ENCODE measurements at regions not wholly inside any gene's neighbourhood (a gene's known extent, or its start where the extent isn't known, plus 50 kb on each side); places are given as distances from the start of the nearest gene placed in this dataset.

DNA sequence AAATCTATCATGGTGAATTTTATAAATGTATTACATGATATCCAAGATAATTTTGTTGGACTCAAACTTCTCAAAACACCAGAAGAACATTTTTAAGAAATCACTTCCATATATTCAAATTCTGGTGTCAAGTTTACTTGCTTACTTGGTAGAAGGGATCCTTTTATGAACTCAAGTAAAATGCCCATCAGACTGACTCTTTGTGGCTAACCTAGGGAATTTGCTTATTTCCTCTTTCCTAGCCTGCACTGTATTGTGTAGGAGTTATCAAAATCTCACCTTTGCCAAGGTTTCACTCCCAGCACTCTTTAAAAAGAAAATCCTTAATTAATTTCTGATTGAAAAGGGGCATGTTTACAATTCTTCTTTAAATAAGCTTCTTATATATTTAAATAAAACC is 196.5 kb downstream of the DUSP6 start:
- TF ChIP-seq CTCF (conservative IDR thresholded peaks at IDR 0.05) (no peak), EZH2 (IDR thresholded peaks at IDR 0.05; ENCODE audit: low read depth) (no peak)
- H3K4me2 ChIP-seq = no peak overlapping the region
- H3K4me3 ChIP-seq = no peak overlapping the region
- H3K9me2 ChIP-seq (ENCODE audit: insufficient read depth) = no peaks in the 10 kb centered on the region
- no peaks in the 10 kb centered on the region for H3K79me2 ChIP-seq (ENCODE audit: low read depth)
- H4K20me1 ChIP-seq (ENCODE audit: insufficient read depth) = no peaks in the 10 kb centered on the region
- no TSS peak for BruUV-seq (replicated peaks)
- POLR2A ChIA-PET (ENCODE audit: unreplicated experiment) = no interaction called here
- CTCF ChIA-PET = no interaction called here
- H3F3A ChIP-seq (ENCODE audit: insufficient read depth, low read depth) = peaks cover 7% of the 10 kb centered on the region; the same call in 1 of the 2 replicates
- H3K4me1 ChIP-seq (replicated peaks; ENCODE audit: insufficient read depth) = peaks cover 15% of the 10 kb centered on the region
- peaks cover 13% of the 10 kb centered on the region; the same call in 1 of the 2 replicates for H3K9me3 ChIP-seq (ENCODE audit: insufficient read depth, low read depth)
- intact Hi-C loops (cut with micrococcal nuclease; ENCODE audit: unreplicated experiment) = no loop called here
- no peaks in the 10 kb centered on the region for H3K27me3 ChIP-seq (ENCODE audit: insufficient read depth, low read depth)
- no peaks in the 10 kb centered on the region for H3K36me3 ChIP-seq (ENCODE audit: low read depth)
- no peak overlapping the region for H3K27ac ChIP-seq
- H2AFZ ChIP-seq = no peak overlapping the region
- no peak for DNase-seq

GRCh38 chr12:89154743-89155499 is 197.4 kb downstream of the DUSP6 start:
- Histone ChIP-seq H3F3A (ENCODE audit: insufficient read depth, low read depth) (0 out of 2 replicates have a peak, but pooled peaks cover 3% of the 10 kb centered on the region), H3K4me1 (replicated peaks; ENCODE audit: insufficient read depth) (peaks cover 6% of the 10 kb centered on the region), H3K9me2 (ENCODE audit: insufficient read depth) (no peaks in the 10 kb centered on the region), H3K79me2 (ENCODE audit: low read depth) (no peaks in the 10 kb centered on the region), H2AFZ (no peak overlapping the region), H3K27me3 (ENCODE audit: insufficient read depth, low read depth) (no peaks in the 10 kb centered on the region), H3K4me2 (no peak overlapping the region), H3K27ac (no peak overlapping the region), H3K4me3 (no peak overlapping the region), H4K20me1 (ENCODE audit: insufficient read depth) (no peaks in the 10 kb centered on the region), H3K9me3 (ENCODE audit: insufficient read depth, low read depth) (peaks cover 13% of the 10 kb centered on the region; the same call in 1 of the 2 replicates), H3K36me3 (ENCODE audit: low read depth) (no peaks in the 10 kb centered on the region)
- ChIA-PET CTCF (no interaction called here), POLR2A (ENCODE audit: unreplicated experiment) (no interaction called here)
- BruUV-seq (replicated peaks) = no TSS peak
- TF ChIP-seq EZH2 (IDR thresholded peaks at IDR 0.05; ENCODE audit: low read depth) = no peak
- no peak for TF ChIP-seq CTCF (conservative IDR thresholded peaks at IDR 0.05)
- intact Hi-C loops (cut with micrococcal nuclease; ENCODE audit: unreplicated experiment) = no loop called here
- no peak for DNase-seq

GRCh38 chr12:89153341-89153740 is 199.0 kb downstream of the DUSP6 start:
- Histone ChIP-seq H3K9me3 (ENCODE audit: insufficient read depth, low read depth) (peaks cover 13% of the 10 kb centered on the region; the same call in 1 of the 2 replicates), H3K4me3 (no peak overlapping the region), H3K4me2 (no peak overlapping the region), H3F3A (ENCODE audit: insufficient read depth, low read depth) (no peaks in the 10 kb centered on the region), H4K20me1 (ENCODE audit: insufficient read depth) (no peaks in the 10 kb centered on the region), H3K79me2 (ENCODE audit: low read depth) (no peaks in the 10 kb centered on the region), H3K27me3 (ENCODE audit: insufficient read depth, low read depth) (no peaks in the 10 kb centered on the region), H2AFZ (no peak overlapping the region), H3K27ac (no peak overlapping the region), H3K9me2 (ENCODE audit: insufficient read depth) (no peaks in the 10 kb centered on the region), H3K4me1 (replicated peaks; ENCODE audit: insufficient read depth) (no peaks in the 10 kb centered on the region), H3K36me3 (ENCODE audit: low read depth) (no peaks in the 10 kb centered on the region)
- BruUV-seq (replicated peaks) = no TSS peak
- no peak for DNase-seq
- intact Hi-C loops (cut with micrococcal nuclease; ENCODE audit: unreplicated experiment) = no loop called here
- CTCF ChIA-PET = no interaction called here
- TF ChIP-seq CTCF (conservative IDR thresholded peaks at IDR 0.05) (no peak), EZH2 (IDR thresholded peaks at IDR 0.05; ENCODE audit: low read depth) (no peak)
- POLR2A ChIA-PET (ENCODE audit: unreplicated experiment) = interaction anchor here (0.7 kb wide), 1 partner anchor 28 kb away, joined by 3 read pairs; no protein-coding TSS in a partner anchor
